Amniotic stem cell (primary cell): ENCODE measurements at regions not wholly inside any gene's neighbourhood (a gene's known extent, or its start where the extent isn't known, plus 50 kb on each side); places are given as distances from the start of the nearest gene placed in this dataset.
"Not testable (repeated sequence)": the region's sequence is repeated elsewhere in the genome, so short reads cannot be mapped to it uniquely, and the experiment has no call there.

Source experiments
- DNase-seq: peaks from one replicate; lab custom pipeline; 2025; lab: John Stamatoyannopoulos, UW

GRCh38 chr11:28890601-28891040 is 782.4 kb downstream of the METTL15 start:
- not testable (repeated sequence) for DNase-seq

DNA sequence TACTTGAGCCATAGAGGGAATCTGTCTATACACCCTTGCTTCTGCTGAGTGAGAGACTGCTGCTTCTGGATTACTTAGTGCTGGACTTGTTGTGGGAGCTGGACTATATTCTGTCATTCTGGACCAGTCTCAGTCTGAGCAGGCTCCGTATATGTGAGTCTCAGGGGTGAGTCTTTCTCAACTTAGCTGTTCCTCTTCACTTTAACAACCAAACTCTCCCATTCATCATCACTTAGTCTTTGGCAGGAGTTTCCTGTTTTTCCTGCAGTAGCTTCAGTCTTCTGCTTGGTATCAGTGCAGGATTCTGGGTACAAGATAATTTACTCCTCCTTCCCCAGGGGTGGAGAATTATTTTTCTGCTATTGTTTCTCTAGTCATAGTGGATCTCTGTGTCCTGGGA is 779.5 kb downstream of the METTL15 start:
- no peak for DNase-seq

GRCh38 chr11:28879869-28880268 is 771.7 kb downstream of the METTL15 start:
- no peak for DNase-seq

- no peak for DNase-seq
Observed at GRCh38 chr11:28878025-28878424, 769.8 kb downstream of the METTL15 start.

GRCh38 chr11:28877340-28877739 is 769.2 kb downstream of the METTL15 start:
- DNase-seq: no peak

DNA sequence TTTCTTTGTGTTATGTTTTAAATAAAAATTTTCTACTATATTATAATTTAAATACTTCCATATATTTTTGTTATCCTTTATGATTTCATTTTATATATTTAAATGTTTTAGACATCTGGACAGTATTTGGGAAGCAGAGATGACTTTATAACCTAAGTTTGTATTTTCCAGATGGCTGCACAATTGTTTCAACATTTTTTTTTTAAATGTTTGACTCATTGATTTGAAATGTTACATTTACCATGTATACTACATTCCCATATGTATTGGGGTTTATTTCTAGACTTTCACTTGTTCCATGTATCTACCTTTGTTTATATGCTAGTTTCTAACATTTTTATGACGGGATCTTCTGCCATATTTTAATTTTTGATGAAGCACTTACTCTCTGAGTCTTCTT is 766.5 kb downstream of the METTL15 start:
- DNase-seq: no peak

DNA sequence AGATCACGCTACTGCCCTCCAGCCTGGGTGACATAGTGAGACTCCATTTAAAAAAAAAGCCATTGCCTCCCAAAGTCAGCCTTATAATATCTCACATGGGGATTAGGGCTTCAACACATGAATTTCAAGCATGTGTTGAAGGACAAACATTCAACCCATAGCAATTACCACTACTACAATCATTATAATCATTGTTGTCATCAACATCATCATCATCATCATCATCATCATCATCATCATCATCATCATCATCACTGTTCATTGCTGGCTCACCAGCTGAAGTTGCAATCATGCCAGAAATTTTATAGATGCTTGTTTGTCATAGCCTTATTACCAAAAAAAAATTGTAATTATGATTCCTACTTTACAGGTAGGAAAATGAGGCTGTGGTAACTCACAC is 762.9 kb downstream of the METTL15 start:
- DNase-seq: no peak

DNA sequence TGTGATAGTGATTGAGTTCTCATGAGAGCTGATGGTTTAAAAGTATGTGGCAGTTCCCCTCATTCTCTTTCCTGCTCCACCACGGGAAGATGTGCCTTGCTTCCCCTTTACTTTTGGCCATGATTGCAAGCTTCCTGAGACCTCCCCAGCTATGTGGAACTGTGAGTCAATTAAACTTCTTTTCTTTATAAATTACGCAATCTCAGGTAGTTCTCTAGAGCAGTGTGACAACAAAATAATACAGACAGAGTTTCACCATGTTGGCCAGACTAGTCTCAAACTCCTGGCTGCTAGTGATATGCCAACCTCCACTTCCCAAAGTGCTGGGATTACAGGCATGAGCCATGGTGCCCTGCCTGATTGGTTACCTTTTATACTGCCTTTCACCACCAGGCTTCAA is 755.2 kb downstream of the METTL15 start:
- DNase-seq: no peak

GRCh38 chr11:28860893-28861292 is 752.7 kb downstream of the METTL15 start:
- DNase-seq: no peak

GRCh38 chr11:28858076-28858475 is 749.9 kb downstream of the METTL15 start:
- DNase-seq: no peak

GRCh38 chr11:28849053-28849452 is 740.9 kb downstream of the METTL15 start:
- no peak for DNase-seq

- no peak for DNase-seq
Observed at GRCh38 chr11:28842716-28843115, 734.5 kb downstream of the METTL15 start.

DNA sequence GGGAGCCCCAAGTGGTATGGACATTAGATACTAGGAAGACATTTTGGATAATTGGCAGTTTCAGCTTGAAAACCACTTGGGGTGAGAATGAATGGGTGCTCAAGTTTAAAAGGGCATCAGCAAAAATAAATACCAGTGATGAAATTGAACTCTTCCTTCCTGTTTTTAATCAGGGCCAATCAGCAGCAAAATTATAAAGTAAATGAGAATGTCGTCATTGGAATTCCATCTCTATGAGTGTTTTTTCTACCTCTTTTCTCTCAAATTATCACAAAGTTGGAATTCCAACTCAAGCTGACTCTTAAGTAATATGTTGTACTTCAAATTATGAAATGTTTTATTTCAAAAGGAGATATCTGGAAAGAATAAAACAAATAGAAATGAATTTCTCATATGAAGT is 730.6 kb downstream of the METTL15 start:
- DNase-seq: no peak

- no peak for DNase-seq
Observed at GRCh38 chr11:28837599-28837998, 729.4 kb downstream of the METTL15 start.

GRCh38 chr11:28836285-28837081 is 728.3 kb downstream of the METTL15 start:
- DNase-seq: peak; percentile 94

- no peak for DNase-seq
Observed at GRCh38 chr11:28835790-28836189, 727.6 kb downstream of the METTL15 start.

- DNase-seq: no peak
Observed at GRCh38 chr11:28835317-28835716, 727.1 kb downstream of the METTL15 start.

GRCh38 chr11:28834877-28835276 is 726.7 kb downstream of the METTL15 start:
- DNase-seq: peak; percentile 52

- DNase-seq: peak; percentile 60
Observed at GRCh38 chr11:28833670-28834069, 725.5 kb downstream of the METTL15 start.

GRCh38 chr11:28833169-28833568 is 725.0 kb downstream of the METTL15 start:
- DNase-seq: no peak

- DNase-seq: no peak
Observed at GRCh38 chr11:28826807-28827206, 718.6 kb downstream of the METTL15 start.

- no peak for DNase-seq
Observed at GRCh38 chr11:28822576-28822975, 714.4 kb downstream of the METTL15 start.

DNA sequence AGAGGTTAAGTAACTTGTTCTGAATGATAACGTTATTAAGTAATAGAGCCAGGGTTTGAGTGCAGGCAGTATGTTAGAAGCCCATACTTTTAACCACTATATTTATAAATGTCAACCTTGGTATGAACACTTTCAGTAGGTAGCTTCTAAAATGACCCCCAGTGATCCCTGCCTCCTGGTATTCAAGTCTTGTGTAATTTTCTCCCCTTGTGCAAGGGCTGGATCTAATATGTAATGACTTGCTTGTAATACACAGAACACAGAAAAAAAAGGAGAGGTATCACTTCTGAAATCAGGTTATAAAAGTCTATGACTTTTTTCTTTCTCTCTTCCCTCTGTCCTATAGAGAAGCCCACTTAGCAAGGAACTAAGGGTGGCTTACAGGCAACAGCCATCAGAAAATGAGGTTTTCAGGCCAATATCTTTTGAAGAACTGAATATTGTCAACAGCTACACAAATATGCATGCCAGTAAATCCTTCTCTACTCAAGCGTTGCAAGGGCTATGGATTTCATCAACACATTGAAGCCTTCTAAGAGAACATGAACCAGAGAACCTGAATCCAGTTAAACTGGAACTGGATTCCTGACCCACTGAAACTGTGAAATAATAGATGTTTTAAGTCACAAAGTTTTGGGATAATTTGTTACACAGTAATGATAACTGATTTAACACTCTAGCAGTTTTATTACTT is 712.3 kb downstream of the METTL15 start:
- DNase-seq: no peak
